KMS-11 (cell line): ENCODE measurements at regions not wholly inside any gene's neighbourhood (a gene's known extent, or its start where the extent isn't known, plus 50 kb on each side); places are given as distances from the start of the nearest gene placed in this dataset.

Experiments used
- H2AFZ ChIP-seq: fragments of 200-600 bp; sonication (generic); 2 replicates; pipeline ENCODE4 v1.6.1; 2016; ENCODE audit warnings: antibody characterized with exemption, mixed run types, low read depth
- H3K27ac ChIP-seq: fragments of 200-600 bp; sonication (generic); 2 replicates; pipeline ENCODE4 v1.6.1; 2016; ENCODE audit warnings: mild to moderate bottlenecking, mixed run types
- H3K27me3 ChIP-seq: fragments of 200-600 bp; sonication (generic); 2 replicates; pipeline ENCODE4 v1.6.1; 2017; ENCODE audit warnings: mild to moderate bottlenecking, low read depth, mixed run types, moderate library complexity; ENCODE audit not compliant: insufficient read depth
- H3K36me3 ChIP-seq: fragments of 200-600 bp; sonication (generic); 2 replicates; pipeline ENCODE4 v1.6.1; 2017; ENCODE audit warnings: mild to moderate bottlenecking, mixed run types; ENCODE audit not compliant: insufficient read depth
- H3K4me1 ChIP-seq: fragments of 200-600 bp; sonication (generic); 2 replicates; pipeline ENCODE4 v1.6.1; 2016; ENCODE audit warnings: mild to moderate bottlenecking, low read depth, mixed run types; ENCODE audit not compliant: poor library complexity, severe bottlenecking
- H3K4me2 ChIP-seq: fragments of 200-600 bp; sonication (generic); 2 replicates; pipeline ENCODE4 v1.7.0; 2016; ENCODE audit warnings: mild to moderate bottlenecking, mixed run types
- H3K4me3 ChIP-seq: fragments of 200-600 bp; sonication (generic); IDR thresholded peaks from 2 replicates; pipeline ENCODE4 v1.6.1; 2017; ENCODE audit warnings: low read depth, low read length, mixed read lengths; ENCODE audit not compliant: insufficient read depth
- H3K79me2 ChIP-seq: fragments of 200-600 bp; sonication (generic); 2 replicates; pipeline ENCODE4 v1.6.1; 2016; ENCODE audit warnings: low read depth, mixed run types; ENCODE audit not compliant: insufficient read depth
- H3K9ac ChIP-seq: fragments of 200-600 bp; sonication (generic); 2 replicates; pipeline ENCODE4 v1.6.1; 2016; ENCODE audit warnings: mild to moderate bottlenecking, mixed run types
- H4K20me1 ChIP-seq: fragments of 200-600 bp; sonication (generic); 2 replicates; pipeline ENCODE4 v1.6.1; 2016; ENCODE audit warnings: mild to moderate bottlenecking, mixed run types; ENCODE audit not compliant: insufficient read depth
- CTCF ChIP-seq: fragments of 200-600 bp; sonication (generic); conservative IDR thresholded peaks from 2 replicates; pipeline ENCODE4 v1.6.1; 2017; ENCODE audit warnings: low read depth, mild to moderate bottlenecking, antibody characterized with exemption, low read length, moderate library complexity, mixed read lengths

- Histone ChIP-seq H3K4me3 (no peak overlapping the region), H3K79me2 (no peaks in the 10 kb centered on the region), H3K27ac (no peak overlapping the region), H3K4me1 (no peaks in the 10 kb centered on the region), H3K9ac (no peak overlapping the region), H4K20me1 (no peaks in the 10 kb centered on the region), H2AFZ (no peak overlapping the region), H3K36me3 (no peaks in the 10 kb centered on the region), H3K27me3 (no peaks in the 10 kb centered on the region), H3K4me2 (no peak overlapping the region)
- TF ChIP-seq CTCF, result no peak
Observed at GRCh38 chr1:163427279-163427678, 105.5 kb downstream of the NUF2 start.

DNA sequence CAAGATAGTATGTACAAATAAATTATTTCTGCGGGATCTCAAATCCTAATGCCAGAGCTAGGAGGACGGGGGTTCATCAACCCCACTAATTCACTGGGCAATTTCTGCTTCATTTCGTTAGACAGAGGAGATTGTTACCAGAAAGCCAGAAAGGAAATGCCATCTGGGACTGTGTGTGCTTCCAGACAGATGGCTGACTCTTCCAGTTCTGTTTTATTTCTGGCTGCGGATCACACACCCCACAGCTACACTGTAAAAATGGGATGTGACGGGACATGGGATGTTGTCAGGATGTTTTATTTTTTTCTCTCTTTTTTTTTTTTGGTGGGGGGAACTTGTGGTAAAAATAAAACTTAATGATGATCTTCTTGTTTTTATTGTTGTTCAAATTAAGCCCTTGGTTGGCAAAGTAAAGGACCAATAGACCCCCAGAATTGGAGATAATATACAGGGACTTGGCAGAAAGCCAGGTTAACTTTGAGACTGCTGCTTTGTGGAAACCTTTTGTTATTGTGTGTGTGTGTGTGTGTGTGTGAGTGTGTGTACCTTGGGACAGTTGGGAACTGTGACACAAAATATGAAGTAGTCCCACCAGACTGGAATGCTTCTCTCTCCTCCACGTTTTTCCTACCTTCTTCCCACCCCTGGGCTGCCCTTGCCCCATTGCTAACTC lies 114.5 kb downstream of the NUF2 start:
- no peak for TF ChIP-seq CTCF
- no peak overlapping the region for H3K9ac ChIP-seq

DNA sequence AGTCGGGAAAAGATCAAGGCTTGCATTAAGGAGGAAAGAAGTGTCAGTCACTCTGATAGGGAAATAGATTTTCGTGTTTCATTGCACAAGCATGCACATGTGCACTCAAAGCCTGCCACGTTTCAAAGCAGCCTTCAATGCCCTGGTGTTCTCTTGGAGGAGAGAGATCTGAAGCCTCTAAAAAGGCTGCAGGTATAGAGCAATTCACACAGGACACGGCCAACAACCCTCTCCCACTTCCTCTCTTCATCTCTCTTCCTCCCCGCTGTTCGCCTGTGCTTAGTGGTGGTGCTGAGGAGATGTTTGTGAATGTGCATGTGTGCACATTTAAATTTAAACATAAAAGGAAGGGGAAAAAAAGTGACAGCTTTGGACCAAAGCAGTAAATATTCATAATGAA lies 117.7 kb downstream of the NUF2 start:
- Histone ChIP-seq H3K27me3 (no peaks in the 10 kb centered on the region), H3K4me1 (no peaks in the 10 kb centered on the region), H3K36me3 (no peaks in the 10 kb centered on the region), H3K79me2 (no peaks in the 10 kb centered on the region), H3K27ac (no peak overlapping the region), H2AFZ (no peak overlapping the region), H3K4me2 (no peak overlapping the region), H3K9ac (no peak overlapping the region), H3K4me3 (no peak overlapping the region), H4K20me1 (no peaks in the 10 kb centered on the region)
- no peak for TF ChIP-seq CTCF

More for the DNA sequence above, 114.5 kb downstream of the NUF2 start:
- no peaks in the 10 kb centered on the region for H4K20me1 ChIP-seq
- no peak overlapping the region for H3K27ac ChIP-seq
- no peaks in the 10 kb centered on the region for H3K36me3 ChIP-seq
- H3K4me1 ChIP-seq, result no peaks in the 10 kb centered on the region
- no peak overlapping the region for H3K4me2 ChIP-seq
- no peaks in the 10 kb centered on the region for H3K27me3 ChIP-seq
- no peaks in the 10 kb centered on the region for H3K79me2 ChIP-seq
- H2AFZ ChIP-seq, result no peak overlapping the region
- no peak overlapping the region for H3K4me3 ChIP-seq

DNA sequence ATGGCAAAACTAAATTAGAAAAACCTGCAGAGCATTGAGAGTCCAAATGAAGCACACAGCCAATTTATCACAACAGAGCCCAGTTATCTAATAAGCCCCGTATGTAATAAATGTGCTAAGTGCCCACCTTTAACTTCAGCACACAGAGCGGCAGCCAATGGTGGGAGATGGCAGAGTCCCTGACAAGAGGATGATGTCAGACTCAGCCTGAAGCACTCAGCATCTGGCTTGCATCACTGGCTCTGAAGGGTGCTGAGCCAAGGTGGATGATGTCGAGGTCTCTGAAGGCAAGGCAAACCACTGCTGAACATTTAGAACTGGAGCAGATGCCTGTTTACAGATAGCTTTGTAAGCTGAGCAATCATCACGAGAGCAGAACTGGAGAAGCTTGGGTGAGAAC lies 118.3 kb downstream of the NUF2 start:
- TF ChIP-seq CTCF, result no peak
- H3K79me2 ChIP-seq, result no peaks in the 10 kb centered on the region
- H3K4me1 ChIP-seq, result no peaks in the 10 kb centered on the region
- H3K27ac ChIP-seq, result no peak overlapping the region
- H3K9ac ChIP-seq, result no peak overlapping the region
- H3K36me3 ChIP-seq, result no peaks in the 10 kb centered on the region
- H4K20me1 ChIP-seq, result no peaks in the 10 kb centered on the region
- H3K27me3 ChIP-seq, result no peaks in the 10 kb centered on the region
- H3K4me2 ChIP-seq, result no peak overlapping the region
- no peak overlapping the region for H2AFZ ChIP-seq
- no peak overlapping the region for H3K4me3 ChIP-seq
